Caco-2 (cell line): ENCODE measurements at regions not wholly inside any gene's neighbourhood (a gene's known extent, or its start where the extent isn't known, plus 50 kb on each side); places are given as distances from the start of the nearest gene placed in this dataset.

Experiments used
- BruUV-seq: library from RNA; stranded (reverse); fragments of 400-500 nt; replicated peaks from 2 replicates; lab custom pipeline; 2021; lab: Mats Ljungman, UMichigan
- CTCF ChIA-PET: fragments of 300-600 bp; sonication (Branson Sonifier 250); formaldehyde crosslinking; loops from one replicate; lab custom pipeline; 2022; ENCODE audit warnings: antibody characterized with exemption; lab: Charles Lee
- POLR2A ChIA-PET: fragments of 300-600 bp; sonication (Branson Sonifier 250); formaldehyde crosslinking; loops from one replicate; lab custom pipeline; 2022; ENCODE audit warnings: antibody characterized with exemption; lab: Charles Lee
- DNase-seq, 2 experiments: peaks; one replicate each; pipeline versions ENCODE4 v3.0.0 to v3.0.0-alpha.2; 2020 to 2022
- H3K27me3 ChIP-seq: replicated peaks from 2 replicates; pipeline ENCODE4 v1.6.0; 2011; ENCODE audit warnings: low read length; ENCODE audit not compliant: control insufficient read depth, insufficient read depth
- H3K36me3 ChIP-seq: 2 replicates; pipeline ENCODE4 v1.5.1; 2011; ENCODE audit warnings: low read length; ENCODE audit not compliant: control insufficient read depth, insufficient read depth
- H3K4me1 ChIP-seq: fragments of 250-450 bp; sonication (Bioruptor Pico); 2 replicates; pipeline ENCODE4 v1.5.1; 2020; ENCODE audit warnings: mild to moderate bottlenecking
- H3K4me3 ChIP-seq: 2 replicates; pipeline ENCODE4 v1.5.1; 2011; ENCODE audit warnings: low read depth, mild to moderate bottlenecking, control low read depth, low read length
- H3K9me3 ChIP-seq: fragments of 250-450 bp; sonication (Bioruptor Pico); 2 replicates; pipeline ENCODE4 v1.5.1; 2020; ENCODE audit warnings: mild to moderate bottlenecking, moderate library complexity
- H3K27ac Mint-ChIP-seq: one replicate; pipeline ENCODE4 v1.8.0; 2022; ENCODE audit warnings: mixed read lengths; ENCODE audit not compliant: unreplicated experiment
- H3K27me3 Mint-ChIP-seq: one replicate; pipeline ENCODE4 v1.8.0; 2022; ENCODE audit warnings: mixed read lengths; ENCODE audit not compliant: insufficient read depth, unreplicated experiment
- H3K36me3 Mint-ChIP-seq: one replicate; pipeline ENCODE4 v1.8.0; 2022; ENCODE audit warnings: mild to moderate bottlenecking, mixed read lengths; ENCODE audit not compliant: insufficient read depth, unreplicated experiment
- H3K4me1 Mint-ChIP-seq: one replicate; pipeline ENCODE4 v1.8.0; 2022; ENCODE audit warnings: low read depth, mixed read lengths; ENCODE audit not compliant: unreplicated experiment
- H3K4me3 Mint-ChIP-seq: one replicate; pipeline ENCODE4 v1.8.0; 2022; ENCODE audit warnings: mild to moderate bottlenecking, moderate library complexity, mixed read lengths; ENCODE audit not compliant: unreplicated experiment
- H3K9me3 Mint-ChIP-seq: one replicate; pipeline ENCODE4 v1.8.0; 2022; ENCODE audit warnings: mixed read lengths; ENCODE audit not compliant: unreplicated experiment
- CTCF ChIP-seq, 2 experiments: fragments of 200-600 bp in 1 of 2; IDR thresholded peaks; 1 replicate in 1 of 2; 2 replicates in 1 of 2; pipeline versions ENCODE4 v1.5.1 to v1.8.0; 2011 to 2022; ENCODE audit warnings: antibody characterized with exemption in 1 of 2, control low read depth in 1 of 2, inconsistent platforms in 1 of 2, low read depth in 1 of 2, low read length in 1 of 2, mild to moderate bottlenecking in 1 of 2, moderate library complexity in 1 of 2; ENCODE audit not compliant: insufficient read depth in 1 of 2, severe bottlenecking in 1 of 2, unreplicated experiment in 1 of 2
- intact Hi-C: fragments of 100-400 bp; cut with micrococcal nuclease; formaldehyde crosslinking; loops from one replicate; pipeline ENCODE4 v1.10.0; 2022; ENCODE audit not compliant: unreplicated experiment

GRCh38 chr10:47094636-47095035 lies 183.4 kb downstream of the PTPN20 start:
- TF ChIP-seq CTCF (IDR thresholded peaks at IDR 0.05; ENCODE audit: insufficient read depth in 1 of 2, low read depth in 1 of 2, low read length in 1 of 2, severe bottlenecking in 1 of 2, unreplicated experiment in 1 of 2): no peak

GRCh38 chr10:47095211-47095610 lies 184.0 kb downstream of the PTPN20 start:
- BruUV-seq: no TSS peak
- no peak overlapping the region for H3K4me3 Mint-ChIP-seq
- H3K4me1 Mint-ChIP-seq: no peaks in the 10 kb centered on the region
- no peak overlapping the region for H3K27ac Mint-ChIP-seq
- Histone ChIP-seq H3K9me3 (peaks cover 3% of the 10 kb centered on the region; the same call in 1 of the 2 replicates), H3K36me3 (no peaks in the 10 kb centered on the region), H3K4me1 (no peaks in the 10 kb centered on the region), H3K4me3 (no peak overlapping the region), H3K27me3 (no peaks in the 10 kb centered on the region; the same call in 1 of the 2 replicates)
- CTCF ChIA-PET: no interaction called here
- no peaks in the 10 kb centered on the region for H3K9me3 Mint-ChIP-seq
- no peak for TF ChIP-seq CTCF (IDR thresholded peaks at IDR 0.05; ENCODE audit: insufficient read depth in 1 of 2, low read depth in 1 of 2, low read length in 1 of 2, severe bottlenecking in 1 of 2, unreplicated experiment in 1 of 2)
- H3K36me3 Mint-ChIP-seq: no peaks in the 10 kb centered on the region
- POLR2A ChIA-PET: no interaction called here
- DNase-seq: no peak
- H3K27me3 Mint-ChIP-seq: peaks cover 36% of the 10 kb centered on the region
- intact Hi-C loops: no loop called here

More at GRCh38 chr10:47094636-47095035, 183.4 kb downstream of the PTPN20 start:
- Mint-ChIP-seq H3K27ac (no peak overlapping the region), H3K4me3 (no peak overlapping the region), H3K9me3 (no peaks in the 10 kb centered on the region), H3K36me3 (no peaks in the 10 kb centered on the region), H3K27me3 (peaks cover 37% of the 10 kb centered on the region), H3K4me1 (no peaks in the 10 kb centered on the region)
- no TSS peak for BruUV-seq
- Histone ChIP-seq H3K27me3 (no peaks in the 10 kb centered on the region; the same call in 1 of the 2 replicates), H3K4me3 (no peak overlapping the region), H3K36me3 (no peaks in the 10 kb centered on the region), H3K4me1 (no peaks in the 10 kb centered on the region), H3K9me3 (peaks cover 3% of the 10 kb centered on the region; the same call in 1 of the 2 replicates)
- ChIA-PET POLR2A (no interaction called here), CTCF (no interaction called here)
- intact Hi-C loops: no loop called here
- DNase-seq: no peak

GRCh38 chr10:47095848-47096612 lies 184.8 kb downstream of the PTPN20 start:
- Mint-ChIP-seq H3K4me1 (no peaks in the 10 kb centered on the region), H3K27ac (no peak overlapping the region), H3K36me3 (no peaks in the 10 kb centered on the region), H3K27me3 (peaks cover 35% of the 10 kb centered on the region), H3K9me3 (no peaks in the 10 kb centered on the region), H3K4me3 (no peak overlapping the region)
- no peak for DNase-seq
- POLR2A ChIA-PET: no interaction called here
- H3K36me3 ChIP-seq: no peaks in the 10 kb centered on the region
- BruUV-seq: no TSS peak
- CTCF ChIA-PET: no interaction called here
- H3K4me1 ChIP-seq: no peaks in the 10 kb centered on the region
- no peak for TF ChIP-seq CTCF (IDR thresholded peaks at IDR 0.05; ENCODE audit: insufficient read depth in 1 of 2, low read depth in 1 of 2, low read length in 1 of 2, severe bottlenecking in 1 of 2, unreplicated experiment in 1 of 2)
- H3K9me3 ChIP-seq: peaks cover 3% of the 10 kb centered on the region; the same call in 1 of the 2 replicates
- no peak overlapping the region for H3K4me3 ChIP-seq
- H3K27me3 ChIP-seq: no peaks in the 10 kb centered on the region; the same call in 1 of the 2 replicates
- intact Hi-C loops: no loop called here
